ENCODE measurements at regions not wholly inside any gene's neighbourhood (a gene's known extent, or its start where the extent isn't known, plus 50 kb on each side); places are given as distances from the start of the nearest gene placed in this dataset.

GRCh38 chr2:76679025-76679396, 843.2 kb downstream of the LRRTM4 start:
- TF ChIP-seq CTCF (IDR thresholded peaks at IDR 0.05) (no peak), POLR2A (IDR thresholded peaks at IDR 0.05) (no peak)
